GM12878 (cell line): ENCODE measurements at regions not wholly inside any gene's neighbourhood (a gene's known extent, or its start where the extent isn't known, plus 50 kb on each side); places are given as distances from the start of the nearest gene placed in this dataset.

Source experiments
- ATAC-seq: fragments of 200-7000 bp; cut with Tn5 transposase; 3 replicates; pipeline ENCODE4 v1.9.1; 2020; ENCODE audit warnings: mild to moderate bottlenecking, moderate library complexity
- BruUV-seq: library from RNA; stranded (reverse); fragments of 400-500 nt; replicated peaks from 2 replicates; lab custom pipeline; 2021; lab: Mats Ljungman, UMichigan
- CTCF ChIA-PET: fragments of 300-600 bp; sonication (Branson Sonifier 250); formaldehyde crosslinking; extraction: SDS; loops from one replicate; lab custom pipeline; 2021; ENCODE audit warnings: inconsistent platforms; lab: Yijun Ruan, JAX
- POLR2A ChIA-PET: fragments of 350-600 bp; formaldehyde crosslinking; extraction: SDS; loops from one replicate; lab custom pipeline; 2021; ENCODE audit warnings: inconsistent platforms; lab: Charles Lee
- RAD21 ChIA-PET: fragments of 300-600 bp; sonication (Branson Sonifier 250); formaldehyde crosslinking; loops from one replicate; lab custom pipeline; 2023; ENCODE audit warnings: antibody characterized with exemption; ENCODE audit not compliant: unreplicated experiment; lab: Charles Lee
- SMC1A ChIA-PET: fragments of 300-600 bp; sonication (Branson Sonifier 250); formaldehyde crosslinking; loops from one replicate; lab custom pipeline; 2023; ENCODE audit not compliant: unreplicated experiment, uncharacterized antibody; lab: Charles Lee
- DNase-seq: peaks from one replicate; pipeline ENCODE4 v3.0.0-alpha.2; 2011; ENCODE audit warnings: low read depth, low spot score
- FAIRE-seq: peaks from 3 replicates; lab custom pipeline; 2011; peaks lifted over from hg19 to GRCh38; lab: Jason Lieb, UNC
- H2AFZ ChIP-seq: 2 replicates; pipeline ENCODE4 v1.6.0; 2011; ENCODE audit warnings: low read depth, low read length, control low read depth; ENCODE audit not compliant: control insufficient read depth
- H3K27ac ChIP-seq: 2 replicates; pipeline ENCODE4 v1.5.1; 2011; ENCODE audit warnings: control low read depth; ENCODE audit not compliant: control insufficient read depth, insufficient read depth
- H3K27me3 ChIP-seq, 2 experiments: replicated peaks in 1 of 2; 2 replicates each; pipeline versions ENCODE4 v1.6.0 to v1.6.1; 2011; ENCODE audit warnings: low read length in 1 of 2; ENCODE audit not compliant: control insufficient read depth in 2 of 2, insufficient read depth in 2 of 2
- H3K36me3 ChIP-seq, 2 experiments: 2 replicates each; pipeline ENCODE4 v1.5.1; 2011; ENCODE audit warnings: low read length in 1 of 2; ENCODE audit not compliant: control insufficient read depth in 2 of 2, insufficient read depth in 2 of 2
- H3K4me1 ChIP-seq: 2 replicates; pipeline ENCODE4 v1.6.1; 2011; ENCODE audit warnings: mild to moderate bottlenecking, low read length, moderate library complexity, mixed read lengths; ENCODE audit not compliant: control insufficient read depth, insufficient read depth
- H3K4me2 ChIP-seq: 2 replicates; pipeline ENCODE4 v1.6.0; 2011; ENCODE audit warnings: control low read depth; ENCODE audit not compliant: control insufficient read depth, insufficient read depth
- H3K4me3 ChIP-seq: fragments of 200-600 bp; sonication (generic); 2 replicates; pipeline ENCODE4 v1.5.1; 2016
- H3K79me2 ChIP-seq: 2 replicates; pipeline ENCODE4 v1.6.0; 2011; ENCODE audit warnings: low read length; ENCODE audit not compliant: control insufficient read depth, insufficient read depth
- H3K9ac ChIP-seq: 2 replicates; pipeline ENCODE4 v1.8.0; 2011; ENCODE audit warnings: low read length, control low read depth, mixed read lengths; ENCODE audit not compliant: control insufficient read depth, insufficient read depth
- H3K9me3 ChIP-seq: replicated peaks from 3 replicates; pipeline ENCODE4 v1.5.1; 2011; ENCODE audit warnings: mild to moderate bottlenecking, low read length; ENCODE audit not compliant: control insufficient read depth, insufficient read depth
- H4K20me1 ChIP-seq: 2 replicates; pipeline ENCODE4 v1.6.0; 2011; ENCODE audit not compliant: control insufficient read depth, insufficient read depth
- CBFB ChIP-seq: IDR thresholded peaks from 2 replicates; pipeline ENCODE4 v1.6.1; 2016; ENCODE audit warnings: antibody characterized with exemption, low read depth
- CREM ChIP-seq: IDR thresholded peaks from 2 replicates; pipeline ENCODE4 v1.6.1; 2014; ENCODE audit warnings: antibody characterized with exemption, low read depth
- HDAC2 ChIP-seq: fragments of 200-600 bp; sonication (generic); IDR thresholded peaks from 2 replicates; pipeline ENCODE4 v1.6.1; 2017
- HSF1 ChIP-seq: fragments of 150-350 bp; IDR thresholded peaks from 2 replicates; pipeline ENCODE4 v1.6.1; 2014; ENCODE audit warnings: mild to moderate bottlenecking, low read depth, low read length
- LARP7 ChIP-seq: fragments of 450-650 bp; IDR thresholded peaks from 2 replicates; pipeline ENCODE4 v1.6.1; 2017; ENCODE audit warnings: mild to moderate bottlenecking
- MEF2A ChIP-seq: IDR thresholded peaks from 2 replicates; pipeline ENCODE4 v1.6.1; 2011; ENCODE audit warnings: low read depth, mild to moderate bottlenecking, low read length, moderate library complexity; ENCODE audit not compliant: insufficient read depth
- MTA3 ChIP-seq: IDR thresholded peaks from 2 replicates; pipeline ENCODE4 v1.6.1; 2012; ENCODE audit warnings: low read length, inconsistent platforms, borderline replicate concordance
- NBN ChIP-seq: fragments of 450-650 bp; IDR thresholded peaks from 2 replicates; pipeline ENCODE4 v1.6.1; 2016
- NR2C2 ChIP-seq: IDR thresholded peaks from 2 replicates; pipeline ENCODE4 v1.6.1; 2011; ENCODE audit warnings: borderline replicate concordance, low read depth; ENCODE audit not compliant: control insufficient read depth, insufficient read length
- PAX5 ChIP-seq: IDR thresholded peaks from 2 replicates; pipeline ENCODE4 v1.6.1; 2011; ENCODE audit warnings: low read depth, low read length, borderline replicate concordance
- SRF ChIP-seq, 2 experiments: IDR thresholded peaks; 2 replicates each; pipeline ENCODE4 v1.6.1; 2011; ENCODE audit warnings: low read depth in 2 of 2, low read length in 2 of 2, mild to moderate bottlenecking in 1 of 2, moderate library complexity in 1 of 2
- YBX1 ChIP-seq: fragments of 450-650 bp; IDR thresholded peaks from 2 replicates; pipeline ENCODE4 v1.6.1; 2016; ENCODE audit warnings: antibody characterized with exemption
- WGBS: methylation state at CpG from one replicate; pipeline ENCODE4 v1.1.6; 2016; ENCODE audit warnings: low lambda C conversion rate; ENCODE audit not compliant: insufficient replicate concordance, insufficient coverage; ENCODE audit errors: missing lambda C conversion rate; 5-methylcytosine and 5-hydroxymethylcytosine counted together
- in situ Hi-C: fragments of 300-500 bp; cut with MboI; formaldehyde crosslinking; loops from 9 replicates; pipeline ENCODE4 v1.14.3; 2018; ENCODE audit warnings: mixed read lengths
- intact Hi-C: fragments of 100-400 bp; cut with micrococcal nuclease; formaldehyde crosslinking; loops from one replicate; pipeline ENCODE4 v1.14.2; 2022; ENCODE audit not compliant: unreplicated experiment

GRCh38 chr9:78900500-78900899 lies 603.6 kb downstream of the PSAT1 start:
- RAD21 ChIA-PET, result no interaction called here
- no peak for FAIRE-seq
- SMC1A ChIA-PET, result no interaction called here
- H3K27me3 ChIP-seq, result no peaks in the 10 kb centered on the region
- no peak overlapping the region for H3K27ac ChIP-seq
- H4K20me1 ChIP-seq, result no peaks in the 10 kb centered on the region
- intact Hi-C loops, result no loop called here
- WGBS, result 4% methylated on average over 1 of the region's 1 CpG
- H3K36me3 ChIP-seq, result no peaks in the 10 kb centered on the region
- no peak for DNase-seq
- no peak for ATAC-seq
- H3K9me3 ChIP-seq, result no peaks in the 10 kb centered on the region
- H3K4me1 ChIP-seq, result no peaks in the 10 kb centered on the region
- no peaks in the 10 kb centered on the region for H3K79me2 ChIP-seq
- BruUV-seq, result no TSS peak
- H3K9ac ChIP-seq, result no peak overlapping the region
- H3K4me2 ChIP-seq, result no peak overlapping the region
- CTCF ChIA-PET, result no interaction called here
- POLR2A ChIA-PET, result no interaction called here
- H2AFZ ChIP-seq, result no peak overlapping the region
- in situ Hi-C loops, result no loop called here
- H3K4me3 ChIP-seq, result no peak overlapping the region
- TF ChIP-seq CREM (no peak), SRF (IDR thresholded peaks at IDR 0.05; ENCODE audit: low read depth in 2 of 2, low read length in 2 of 2) (no peak), HDAC2 (no peak), NR2C2 (no peak), LARP7 (no peak), MEF2A (no peak), MTA3 (no peak), NBN (no peak), YBX1 (no peak), HSF1 (no peak), PAX5 (no peak), CBFB (no peak)
